ENCODE measurements at regions not wholly inside any gene's neighbourhood (a gene's known extent, or its start where the extent isn't known, plus 50 kb on each side); places are given as distances from the start of the nearest gene placed in this dataset.

GRCh38 chrX:45322820-45323219, 122.1 kb upstream of the DIPK2B start:
- TF ChIP-seq CTCF (IDR thresholded peaks at IDR 0.05; ENCODE audit: extremely low read depth in 1 of 2, insufficient read depth in 1 of 2, low read depth in 1 of 2, low read length in 2 of 2) (no peak), MAX (IDR thresholded peaks at IDR 0.05; ENCODE audit: insufficient read depth, insufficient read length) (no peak), EZH2 (IDR thresholded peaks at IDR 0.05; ENCODE audit: borderline replicate concordance, low read depth, low read length, severe bottlenecking) (no peak), FOS (IDR thresholded peaks at IDR 0.05; ENCODE audit: borderline replicate concordance, insufficient read depth, low read length) (no peak), POLR2A (IDR thresholded peaks at IDR 0.05; ENCODE audit: low read depth, low read length) (no peak), POLR2AphosphoS5 (IDR thresholded peaks at IDR 0.05; ENCODE audit: insufficient read depth, low read depth, low read length) (no peak), MYC (IDR thresholded peaks at IDR 0.05; ENCODE audit: low read depth, low read length) (no peak), GATA2 (IDR thresholded peaks at IDR 0.05; ENCODE audit: insufficient read depth, insufficient read length, low read depth, low read length) (no peak)
